NCI-H128 (cell line): ENCODE measurements at regions not wholly inside any gene's neighbourhood (a gene's known extent, or its start where the extent isn't known, plus 50 kb on each side); places are given as distances from the start of the nearest gene placed in this dataset.
"Not testable (repeated sequence)": the region's sequence is repeated elsewhere in the genome, so short reads cannot be mapped to it uniquely, and the experiment has no call there.

ENCODE experiments used
- DNase-seq: peaks from one replicate; lab custom pipeline; 2025; ENCODE audit not compliant: unreplicated experiment; lab: John Stamatoyannopoulos, UW

- no peak for DNase-seq
These were observed 832.4 kb downstream of the DNAJB9 start for GRCh38 chr7:109402107-109402506.

DNA sequence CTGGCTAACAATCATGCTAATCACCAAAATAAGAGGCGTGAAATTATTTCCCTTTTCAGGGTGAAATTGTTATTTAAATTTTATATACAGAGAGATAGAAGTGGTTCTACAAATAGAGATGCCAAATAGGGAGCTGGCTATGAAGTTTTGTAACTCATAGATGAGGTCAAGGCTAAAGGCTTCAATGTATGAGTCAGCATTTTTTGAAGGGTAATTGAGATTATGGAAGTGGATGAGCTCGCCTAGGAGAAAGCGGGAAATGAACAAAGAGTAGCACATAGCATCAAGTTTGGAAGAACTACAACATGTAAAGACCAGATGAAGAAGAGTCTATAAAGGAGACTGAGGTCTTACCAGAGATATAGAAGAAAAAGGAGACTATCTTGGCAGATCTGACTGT is 838.1 kb downstream of the DNAJB9 start:
- DNase-seq, result no peak

DNA sequence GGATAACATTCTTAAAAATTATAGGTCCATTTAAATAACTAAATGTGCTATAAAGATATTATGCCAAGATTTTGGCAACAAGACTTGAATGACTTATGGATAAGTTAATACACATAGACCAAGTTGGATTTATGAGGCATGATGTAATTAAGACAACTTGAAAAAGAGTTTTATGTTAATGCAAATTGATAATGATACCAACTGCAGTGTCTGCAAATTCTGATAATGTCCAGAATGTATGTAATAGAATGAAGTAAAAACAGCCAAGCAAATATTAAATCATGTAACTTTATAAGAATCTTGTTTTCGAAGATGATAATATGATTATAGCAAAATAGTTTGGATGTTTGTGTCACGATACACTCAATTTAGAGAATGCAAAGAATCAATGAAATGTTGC is 868.3 kb downstream of the DNAJB9 start:
- DNase-seq, result no peak

GRCh38 chr7:109449760-109450159 is 880.1 kb downstream of the DNAJB9 start:
- no peak for DNase-seq

DNA sequence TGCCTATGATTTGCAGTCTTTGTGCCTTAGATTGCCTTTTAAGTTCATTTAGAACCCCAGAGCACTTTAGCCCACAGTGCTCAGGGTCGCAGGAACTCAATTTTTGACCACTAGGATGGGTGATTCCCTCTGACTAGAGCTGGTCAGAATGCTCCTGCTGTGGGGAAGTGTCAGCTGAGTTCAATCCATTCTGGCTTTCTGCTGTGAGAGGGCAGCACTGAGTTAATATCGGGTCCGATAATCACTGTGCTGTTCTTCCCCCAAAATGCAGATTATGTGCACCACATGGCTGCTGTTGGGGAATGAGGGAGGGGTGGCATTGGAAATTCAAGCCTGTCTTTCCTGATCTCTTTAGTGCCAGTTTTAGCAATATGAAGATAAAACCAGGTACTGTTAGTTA is 886.4 kb downstream of the DNAJB9 start:
- DNase-seq, result no peak

DNA sequence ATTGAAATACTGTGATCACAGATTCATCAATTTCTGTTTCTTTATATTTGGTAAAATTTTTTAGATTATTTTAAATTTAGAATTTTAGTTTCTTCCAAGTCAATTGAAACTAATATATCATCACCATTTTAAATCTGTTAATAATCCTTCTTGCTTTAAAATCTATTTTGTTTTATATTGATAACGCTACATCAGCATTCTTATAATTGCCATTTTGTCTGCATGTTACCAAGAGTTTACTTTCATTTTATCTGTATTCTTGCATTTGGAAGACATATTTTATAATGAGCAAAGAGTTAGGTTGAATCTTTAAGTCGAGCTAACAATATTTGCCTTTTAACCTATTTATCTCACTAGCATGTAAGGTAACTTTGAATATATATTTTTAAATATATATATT is 890.6 kb downstream of the DNAJB9 start:
- no peak for DNase-seq

DNA sequence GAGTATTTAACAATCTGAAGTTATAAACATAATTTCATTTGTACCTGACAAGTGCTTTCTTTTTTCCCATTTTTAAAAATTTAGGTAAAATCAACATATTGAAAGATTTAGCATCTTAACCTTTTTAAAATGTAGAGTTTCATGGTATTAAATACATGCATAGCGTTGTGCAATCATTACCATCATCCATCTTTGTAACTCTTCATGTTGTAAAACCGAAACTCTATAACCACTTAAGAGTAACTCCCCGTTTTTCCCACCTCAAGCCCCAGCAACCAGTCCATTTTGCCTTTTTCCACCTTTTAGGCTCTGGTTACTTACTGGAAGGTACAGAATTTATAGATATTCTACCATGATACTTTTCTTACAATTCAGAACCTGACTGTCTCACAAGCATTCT is 892.5 kb downstream of the DNAJB9 start:
- no peak for DNase-seq

DNA sequence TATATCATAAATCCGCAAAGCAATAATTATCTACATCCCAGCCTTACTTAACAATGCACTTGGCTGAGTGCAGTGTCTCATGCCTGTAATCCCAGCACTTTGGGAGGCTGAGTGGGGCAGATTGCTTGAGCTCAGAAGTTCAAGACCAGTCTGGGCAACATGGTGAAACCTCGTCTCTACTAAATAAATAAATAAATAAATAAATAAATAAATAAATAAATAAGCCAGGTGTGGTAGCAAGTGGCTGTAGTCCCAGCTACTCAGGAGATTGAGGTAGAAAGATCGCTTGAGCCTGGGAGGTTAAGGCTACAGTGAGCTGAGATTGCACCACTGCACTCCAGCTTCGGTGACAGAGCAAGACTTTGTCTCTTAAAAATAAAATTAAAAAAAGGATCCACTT is 898.1 kb downstream of the DNAJB9 start:
- not testable (repeated sequence) for DNase-seq

DNA sequence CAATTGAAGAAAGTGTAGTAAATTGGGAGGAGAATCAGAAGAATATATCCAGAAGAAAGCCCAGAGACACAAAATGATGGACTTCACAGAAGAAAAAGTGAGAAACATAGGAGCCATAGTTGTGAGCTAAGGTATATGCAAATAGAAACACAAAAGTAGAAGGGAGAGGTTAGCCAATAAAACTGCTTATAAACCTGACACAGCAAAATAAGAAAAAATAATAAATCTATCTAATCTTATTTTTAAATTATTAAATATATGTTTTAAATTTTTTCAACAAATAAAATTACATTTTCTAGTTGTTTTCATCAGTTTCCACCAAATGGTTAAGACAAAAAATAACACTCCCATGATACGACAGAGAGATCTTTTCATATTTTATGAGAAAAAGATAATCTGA is 903.5 kb downstream of the DNAJB9 start:
- no peak for DNase-seq

DNA sequence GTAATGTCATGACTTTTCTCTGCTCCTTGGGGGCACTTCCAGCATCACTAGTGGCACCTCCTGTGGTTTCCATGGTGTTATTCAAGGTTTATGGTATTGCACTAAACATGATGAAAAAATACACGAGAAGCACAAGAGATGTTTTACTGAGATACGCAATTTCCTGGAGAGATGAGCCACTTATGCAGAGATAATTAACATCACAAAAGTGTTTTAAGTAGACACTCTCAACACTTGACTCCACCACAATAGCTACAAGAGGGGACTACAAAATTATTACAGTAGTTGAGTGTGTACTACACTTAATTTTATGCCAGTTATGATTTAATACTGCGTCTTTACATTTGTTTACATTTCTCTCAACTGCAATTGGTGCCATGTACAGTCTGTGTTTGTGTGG is 906.7 kb downstream of the DNAJB9 start:
- DNase-seq, result peak; percentile 17

- DNase-seq, result no peak
These were observed 909.7 kb downstream of the DNAJB9 start for GRCh38 chr7:109479388-109479787.

GRCh38 chr7:109490607-109491006 is 920.9 kb downstream of the DNAJB9 start:
- DNase-seq, result not testable (repeated sequence)

GRCh38 chr7:109497053-109497452 is 927.4 kb downstream of the DNAJB9 start:
- no peak for DNase-seq

DNA sequence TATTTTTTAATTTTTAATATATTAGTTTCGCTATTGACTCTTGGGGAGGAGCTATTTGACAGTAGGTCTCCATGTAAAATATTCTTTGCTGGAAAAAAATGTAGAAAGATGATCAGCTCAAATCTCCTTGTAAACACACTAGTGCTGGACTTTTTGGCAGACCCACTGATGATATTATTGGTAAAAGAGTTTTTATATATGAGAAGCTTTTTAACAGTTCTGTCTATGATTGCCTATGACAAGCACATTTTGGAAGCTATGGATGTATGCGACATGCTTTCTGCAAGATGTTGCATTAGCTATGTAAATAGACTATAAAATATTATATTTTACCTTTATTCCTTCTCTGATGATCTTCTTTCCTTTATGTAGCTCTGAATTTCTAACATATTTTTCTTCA is 928.5 kb downstream of the DNAJB9 start:
- no peak for DNase-seq

DNA sequence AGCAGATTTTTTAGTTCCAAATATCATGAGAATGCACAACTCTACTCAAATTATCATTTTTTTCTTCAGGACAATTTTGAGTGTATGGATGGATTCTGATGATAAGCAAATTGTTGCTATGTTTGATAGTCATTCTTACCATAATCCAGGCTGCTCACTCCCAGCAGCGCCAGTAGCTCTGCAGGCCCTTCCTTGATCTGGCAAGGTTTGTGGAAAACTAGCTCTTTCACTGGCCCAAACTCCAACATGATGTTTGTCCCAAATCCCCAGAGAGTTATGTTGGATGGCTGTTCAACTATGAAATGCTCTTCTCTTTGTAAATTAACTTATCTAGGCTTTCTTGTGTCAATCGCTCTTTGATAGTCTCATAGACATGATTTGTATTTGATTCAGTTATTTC is 933.7 kb downstream of the DNAJB9 start:
- no peak for DNase-seq

GRCh38 chr7:109522585-109522984 is 952.9 kb downstream of the DNAJB9 start:
- DNase-seq, result no peak

DNA sequence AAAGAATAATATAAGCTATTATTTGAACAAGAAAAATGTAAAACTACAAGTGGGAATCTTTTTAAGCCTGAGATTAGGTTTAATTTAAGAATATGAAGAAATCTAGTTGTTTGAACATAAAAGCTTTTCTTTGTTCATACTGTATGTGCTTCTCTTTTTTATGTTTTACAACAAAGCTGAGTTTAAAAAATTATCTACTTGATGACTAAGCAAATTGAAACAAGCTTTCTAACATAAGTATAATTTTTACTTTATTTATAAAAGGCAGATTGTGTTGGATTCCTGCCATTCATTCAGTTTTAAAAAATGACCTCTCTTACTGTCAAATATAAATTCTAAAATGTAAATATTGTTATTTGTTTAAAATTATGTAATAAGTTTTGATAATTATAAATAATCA is 958.2 kb downstream of the DNAJB9 start:
- no peak for DNase-seq

DNA sequence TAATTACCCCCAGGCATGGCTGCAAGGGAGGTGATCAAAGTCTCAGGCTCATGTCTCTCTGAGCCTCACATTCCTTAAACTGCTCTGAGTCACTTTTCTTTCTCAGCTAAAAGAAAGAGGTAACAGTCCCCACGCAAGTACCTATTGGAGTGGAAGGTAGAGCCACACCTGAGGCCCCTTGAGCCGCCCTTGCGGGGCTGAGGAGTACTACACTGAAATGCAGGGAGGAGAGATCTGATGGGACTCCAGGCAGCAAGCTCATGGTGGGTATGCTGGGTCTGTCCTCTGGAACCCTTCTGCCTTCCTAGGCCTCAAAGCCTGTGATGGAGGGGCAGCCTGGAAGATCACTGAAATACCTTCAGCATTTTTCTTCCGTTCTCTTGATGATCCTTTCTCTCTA is 960.0 kb downstream of the DNAJB9 start:
- no peak for DNase-seq

- no peak for DNase-seq
These were observed 962.8 kb downstream of the DNAJB9 start for GRCh38 chr7:109532262-109532992.

- DNase-seq, result no peak
These were observed 976.0 kb downstream of the DNAJB9 start for GRCh38 chr7:109545686-109546085.

- no peak for DNase-seq
These were observed 980.0 kb downstream of the DNAJB9 start for GRCh38 chr7:109549471-109550193.

DNA sequence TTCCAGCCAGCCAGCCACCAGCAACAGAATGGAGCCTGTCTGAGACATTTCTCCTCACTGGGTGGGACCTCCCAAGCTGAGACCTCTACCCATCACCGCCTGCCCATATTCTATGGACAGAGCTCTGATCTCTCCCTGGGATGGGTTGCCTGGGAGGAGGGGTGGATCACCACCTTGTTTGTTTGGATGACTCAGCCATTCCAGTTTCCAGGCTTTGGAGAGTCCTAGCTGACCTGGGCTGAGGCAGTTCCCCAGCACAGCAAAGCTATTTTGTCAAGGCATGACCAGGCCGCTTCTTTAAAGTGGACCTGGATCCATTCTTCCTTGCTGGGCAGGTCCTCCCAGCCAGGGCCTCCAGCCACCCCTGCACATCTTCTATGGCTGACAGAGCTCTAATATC is 982.3 kb downstream of the DNAJB9 start:
- DNase-seq, result no peak

DNA sequence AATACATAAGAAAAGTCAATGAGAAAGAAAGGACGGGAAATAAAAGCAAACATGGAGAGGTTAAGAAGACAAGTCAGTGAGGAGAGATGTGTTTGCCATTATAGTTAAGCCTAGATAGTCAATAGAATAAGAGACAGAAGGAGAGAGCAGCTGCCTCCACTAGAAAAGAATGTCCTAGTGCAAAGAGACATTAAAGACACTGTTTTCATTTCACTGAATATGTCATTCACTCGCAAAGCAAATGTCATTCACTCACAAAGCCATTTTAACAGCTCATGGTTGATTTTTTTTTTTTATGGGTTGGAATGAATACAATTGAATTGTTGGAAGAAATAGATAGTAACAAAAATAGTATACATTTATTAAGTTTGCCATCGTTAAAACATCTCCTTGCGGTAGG is 1007.6 kb downstream of the DNAJB9 start:
- DNase-seq, result no peak
